HepG2 (cell line): ENCODE measurements at regions not wholly inside any gene's neighbourhood (a gene's known extent, or its start where the extent isn't known, plus 50 kb on each side); places are given as distances from the start of the nearest gene placed in this dataset.

ENCODE experiments used
- AGO1 ChIP-seq: fragments of 200-400 bp; formaldehyde crosslinking; IDR thresholded peaks from 2 replicates; pipeline ENCODE4 v1.6.1; 2017; ENCODE audit warnings: mild to moderate bottlenecking, low read depth, low read length, moderate library complexity; ENCODE audit not compliant: poor library complexity, severe bottlenecking
- ATM ChIP-seq: fragments of 450-650 bp; IDR thresholded peaks from 2 replicates; pipeline ENCODE4 v1.7.1; 2017; ENCODE audit warnings: mild to moderate bottlenecking, borderline replicate concordance
- CREB1 ChIP-seq, 2 experiments: fragments of 450-650 bp in 1 of 2; IDR thresholded peaks; 2 replicates each; pipeline ENCODE4 v1.6.1; 2016 to 2017; ENCODE audit warnings: control low read depth in 1 of 2, mild to moderate bottlenecking in 1 of 2, missing compliant biosample characterization in 1 of 2, missing genetic modification characterization in 1 of 2
- EP300 ChIP-seq, 3 experiments: sonication (generic) in 1 of 3; formaldehyde crosslinking in 1 of 3; IDR thresholded peaks; 2 replicates each; pipeline versions ENCODE4 v1.5.1 to v1.6.1; 2011 to 2020; ENCODE audit warnings: low read depth in 2 of 3, low read length in 2 of 3, borderline replicate concordance in 1 of 3, improper control_type of control experiment in 1 of 3, mild to moderate bottlenecking in 1 of 3, missing genetic modification reagents in 1 of 3, moderate library complexity in 1 of 3
- KDM5A ChIP-seq: fragments of 200-600 bp; sonication (generic); IDR thresholded peaks from 2 replicates; pipeline ENCODE4 v1.7.0; 2018; ENCODE audit warnings: antibody characterized with exemption, mild to moderate bottlenecking, low read length, borderline replicate concordance
- LCORL ChIP-seq, 2 experiments: fragments of 450-650 bp in 1 of 2; sonication (generic) in 1 of 2; formaldehyde crosslinking in 1 of 2; IDR thresholded peaks; 2 replicates each; pipeline versions ENCODE4 v1.5.0 to v1.6.1; 2017 to 2020; ENCODE audit warnings: antibody characterized with exemption in 1 of 2, missing genetic modification reagents in 1 of 2
- PHF5A ChIP-seq: IDR thresholded peaks from one replicate; pipeline ENCODE4 v1.6.1; 2018; ENCODE audit warnings: low read depth, missing genetic modification reagents; ENCODE audit not compliant: unreplicated experiment
- POLR2A ChIP-seq, 2 experiments: IDR thresholded peaks; 2 replicates each; pipeline ENCODE4 v1.6.1; 2011; ENCODE audit warnings: low read depth in 2 of 2, low read length in 2 of 2, mild to moderate bottlenecking in 1 of 2, moderate library complexity in 1 of 2; ENCODE audit not compliant: insufficient read depth in 1 of 2
- POLR2G ChIP-seq: fragments of 200-400 bp; formaldehyde crosslinking; IDR thresholded peaks from 2 replicates; pipeline ENCODE4 v1.6.1; 2018; ENCODE audit warnings: mild to moderate bottlenecking, low read depth, low read length, moderate library complexity
- RFX5 ChIP-seq: IDR thresholded peaks from 2 replicates; pipeline ENCODE4 v1.6.1; 2011; ENCODE audit warnings: low read depth, low read length, improper control_type of control experiment
- ZBTB7A ChIP-seq: sonication (generic); formaldehyde crosslinking; IDR thresholded peaks from 2 replicates; pipeline ENCODE4 v1.8.0; 2022; ENCODE audit warnings: mild to moderate bottlenecking, missing genetic modification reagents
- ZNF619 ChIP-seq: sonication (generic); formaldehyde crosslinking; IDR thresholded peaks from 2 replicates; pipeline ENCODE4 v1.4.0; 2020; ENCODE audit warnings: mild to moderate bottlenecking, missing genetic modification reagents
- ZNF652 ChIP-seq: IDR thresholded peaks from 2 replicates; pipeline ENCODE4 v1.6.1; 2016; ENCODE audit warnings: low read depth, borderline replicate concordance

DNA sequence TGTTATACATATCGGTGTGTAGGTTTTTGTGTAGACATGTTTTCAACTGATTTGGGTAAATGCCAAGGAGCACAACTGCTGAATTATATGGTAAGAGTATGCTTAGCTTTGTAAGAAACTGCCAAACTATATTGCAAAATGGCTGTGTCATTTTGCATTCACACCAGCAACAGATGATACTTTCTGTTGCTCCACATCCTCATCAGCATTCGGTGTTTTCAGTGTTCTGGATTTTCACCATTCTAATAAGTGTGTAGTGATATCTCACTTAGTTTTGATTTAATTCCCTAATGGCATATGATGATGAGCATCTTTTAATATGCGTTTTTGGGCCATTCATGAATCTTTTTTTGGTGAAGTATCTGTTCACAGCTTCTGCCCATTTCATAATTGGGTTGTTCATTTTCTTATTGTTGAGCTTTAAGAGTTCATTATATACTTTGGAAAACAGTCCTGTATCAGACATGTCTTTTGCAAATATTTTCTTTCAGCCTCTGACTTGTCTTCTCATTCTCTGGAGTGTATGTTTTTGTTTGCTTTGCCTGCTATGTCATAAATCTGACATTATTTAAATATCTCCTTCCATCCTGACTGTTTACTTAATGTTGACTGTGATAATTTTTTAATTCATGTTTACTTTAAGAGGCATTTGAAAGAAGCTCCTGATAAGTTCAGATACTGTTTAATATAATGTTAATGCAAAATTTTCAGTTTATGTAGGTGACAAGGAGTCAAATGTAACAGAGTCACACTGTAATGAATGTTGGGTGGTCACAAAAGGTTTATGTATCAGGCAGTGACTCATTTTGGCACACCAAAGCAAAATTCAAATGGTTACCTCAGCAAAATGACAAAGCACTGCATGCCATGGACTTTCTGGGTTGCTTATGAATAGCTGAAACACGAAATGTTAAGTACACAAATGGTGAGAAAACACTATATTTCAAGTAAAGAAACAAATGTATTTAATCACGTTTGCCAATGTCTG is 181.1 kb upstream of the DAB2 start:
- TF ChIP-seq ZNF652 (no peak), ZBTB7A (CRISPR knock-in tag) (no peak), ATM (no peak), POLR2A (IDR thresholded peaks at IDR 0.05; ENCODE audit: insufficient read depth in 1 of 2, low read depth in 2 of 2, low read length in 2 of 2) (no peak), RFX5 (no peak), AGO1 (no peak), ZNF619 (CRISPR knock-in tag) (no peak), EP300 (IDR thresholded peaks at IDR 0.05; ENCODE audit: low read depth in 2 of 2, low read length in 2 of 2) (no peak), EP300 (CRISPR knock-in tag; IDR thresholded peaks at IDR 0.05; ENCODE audit: borderline replicate concordance) (no peak), CREB1 (IDR thresholded peaks at IDR 0.05) (no peak), CREB1 (CRISPR knock-in tag; IDR thresholded peaks at IDR 0.05) (no peak), LCORL (IDR thresholded peaks at IDR 0.05) (no peak), LCORL (CRISPR knock-in tag; IDR thresholded peaks at IDR 0.05) (no peak), PHF5A (CRISPR knock-in tag) (no peak), KDM5A (no peak), POLR2G (no peak)
